A673 (cell line): ENCODE measurements at regions not wholly inside any gene's neighbourhood (a gene's known extent, or its start where the extent isn't known, plus 50 kb on each side); places are given as distances from the start of the nearest gene placed in this dataset.

Experiments used
- CTCF ChIP-seq: fragments of 300-800, 200-600 bp; sonication (generic); conservative IDR thresholded peaks from 2 replicates; pipeline ENCODE4 v1.5.1; 2017; ENCODE audit warnings: low read depth, mild to moderate bottlenecking, antibody characterized with exemption, low read length, moderate library complexity, mixed read lengths
- EZH2 ChIP-seq: fragments of 200-600 bp; sonication (generic); IDR thresholded peaks from 2 replicates; pipeline ENCODE4 v1.6.1; 2017; ENCODE audit warnings: borderline replicate concordance, low read depth, mild to moderate bottlenecking, mixed read lengths, antibody characterized with exemption, low read length; ENCODE audit not compliant: poor library complexity, severe bottlenecking

GRCh38 chr5:116856271-116856670, 281.6 kb upstream of the SEMA6A start:
- no peak for TF ChIP-seq CTCF
- TF ChIP-seq EZH2 = no peak
